Spleen (tissue), 7 donors: ENCODE measurements at regions not wholly inside any gene's neighbourhood (a gene's known extent, or its start where the extent isn't known, plus 50 kb on each side); places are given as distances from the start of the nearest gene placed in this dataset.

ENCODE experiments used
- CTCF ChIP-seq, 11 experiments: fragments of 200-600 bp in 7 of 11; fragments of 450-650 bp in 4 of 11; sonication (generic) in 4 of 11; IDR thresholded peaks in 8 of 11; conservative IDR thresholded peaks in 3 of 11; 1 replicate in 7 of 11; 2 replicates in 4 of 11; pipeline versions ENCODE4 v1.4.0 to v1.8.0; 2016 to 2021; ENCODE audit warnings: antibody characterized with exemption in 11 of 11, inconsistent platforms in 4 of 11, mild to moderate bottlenecking in 1 of 11
- POLR2AphosphoS5 ChIP-seq, 3 donors: sonication (generic); formaldehyde crosslinking; IDR thresholded peaks; one replicate each; pipeline ENCODE4 v1.5.1; 2017; ENCODE audit warnings: antibody characterized with exemption in 3 of 3
- donor health status: DM: no; HTN: no; CAD: no; lungs with moderate emphysema.
- donor health status: DM: no; HTN: no; CAD: no.
- donor health status: DM: no; HTN: no; CAD: no.

GRCh38 chr2:119083416-119083815, 75.1 kb downstream of the C1QL2 start:
- TF ChIP-seq CTCF (IDR thresholded peaks at IDR 0.05 in 8 of 11, conservative IDR thresholded peaks at IDR 0.05 in 3 of 11) = no peak
- TF ChIP-seq POLR2AphosphoS5 (IDR thresholded peaks at IDR 0.05) = no peak
